Retinal pigment epithelial cell (primary cell): ENCODE measurements at regions not wholly inside any gene's neighbourhood (a gene's known extent, or its start where the extent isn't known, plus 50 kb on each side); places are given as distances from the start of the nearest gene placed in this dataset.

Experiments
- DNase-seq: peaks from one replicate; pipeline ENCODE4 v3.0.0-alpha.2; 2010; ENCODE audit warnings: low read depth
- H3K4me3 ChIP-seq: 2 replicates; pipeline ENCODE4 v1.5.1; 2011; ENCODE audit warnings: mild to moderate bottlenecking, low read length, control low read depth, moderate library complexity
- TF ChIP-seq, protein P1 (sequence below): conservative IDR thresholded peaks from 2 replicates; pipeline ENCODE4 v1.5.1; 2011; ENCODE audit warnings: low read depth, low read length, control low read depth, inconsistent platforms

DNA sequence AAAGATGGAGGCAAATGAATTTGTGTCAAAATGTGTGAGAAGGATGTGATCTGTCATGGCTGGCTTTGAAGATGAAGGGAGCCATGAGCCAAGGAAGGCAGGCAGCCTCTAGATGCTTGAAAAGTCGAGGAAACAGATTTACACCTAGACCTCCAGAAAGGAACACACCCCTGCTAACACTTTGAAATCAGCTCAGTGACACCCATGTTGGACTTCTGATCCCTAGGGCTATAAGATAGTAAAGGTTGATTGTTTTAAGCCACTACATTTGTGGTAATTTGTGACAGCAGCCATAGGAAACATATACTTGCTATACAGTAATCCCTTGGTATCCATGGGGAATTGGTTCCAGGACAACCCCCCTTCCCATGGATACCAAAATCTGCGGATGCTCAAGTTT is 80.5 kb upstream of the DYRK2 start:
- no peak overlapping the region for H3K4me3 ChIP-seq
- TF ChIP-seq, protein P1, sequence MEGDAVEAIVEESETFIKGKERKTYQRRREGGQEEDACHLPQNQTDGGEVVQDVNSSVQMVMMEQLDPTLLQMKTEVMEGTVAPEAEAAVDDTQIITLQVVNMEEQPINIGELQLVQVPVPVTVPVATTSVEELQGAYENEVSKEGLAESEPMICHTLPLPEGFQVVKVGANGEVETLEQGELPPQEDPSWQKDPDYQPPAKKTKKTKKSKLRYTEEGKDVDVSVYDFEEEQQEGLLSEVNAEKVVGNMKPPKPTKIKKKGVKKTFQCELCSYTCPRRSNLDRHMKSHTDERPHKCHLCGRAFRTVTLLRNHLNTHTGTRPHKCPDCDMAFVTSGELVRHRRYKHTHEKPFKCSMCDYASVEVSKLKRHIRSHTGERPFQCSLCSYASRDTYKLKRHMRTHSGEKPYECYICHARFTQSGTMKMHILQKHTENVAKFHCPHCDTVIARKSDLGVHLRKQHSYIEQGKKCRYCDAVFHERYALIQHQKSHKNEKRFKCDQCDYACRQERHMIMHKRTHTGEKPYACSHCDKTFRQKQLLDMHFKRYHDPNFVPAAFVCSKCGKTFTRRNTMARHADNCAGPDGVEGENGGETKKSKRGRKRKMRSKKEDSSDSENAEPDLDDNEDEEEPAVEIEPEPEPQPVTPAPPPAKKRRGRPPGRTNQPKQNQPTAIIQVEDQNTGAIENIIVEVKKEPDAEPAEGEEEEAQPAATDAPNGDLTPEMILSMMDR = no peak
- DNase-seq = no peak

- H3K4me3 ChIP-seq = no peak overlapping the region
- DNase-seq = no peak
- TF ChIP-seq, protein P1 = no peak
Observed at GRCh38 chr12:67572492-67572891, 76.1 kb upstream of the DYRK2 start.

GRCh38 chr12:67573566-67573965 is 75.0 kb upstream of the DYRK2 start:
- no peak overlapping the region for H3K4me3 ChIP-seq
- TF ChIP-seq, protein P1 = no peak
- no peak for DNase-seq

- H3K4me3 ChIP-seq = no peak overlapping the region
- DNase-seq = peak; percentile 7
- TF ChIP-seq, protein P1 = no peak
Observed at GRCh38 chr12:67578976-67579661, 69.4 kb upstream of the DYRK2 start.

DNA sequence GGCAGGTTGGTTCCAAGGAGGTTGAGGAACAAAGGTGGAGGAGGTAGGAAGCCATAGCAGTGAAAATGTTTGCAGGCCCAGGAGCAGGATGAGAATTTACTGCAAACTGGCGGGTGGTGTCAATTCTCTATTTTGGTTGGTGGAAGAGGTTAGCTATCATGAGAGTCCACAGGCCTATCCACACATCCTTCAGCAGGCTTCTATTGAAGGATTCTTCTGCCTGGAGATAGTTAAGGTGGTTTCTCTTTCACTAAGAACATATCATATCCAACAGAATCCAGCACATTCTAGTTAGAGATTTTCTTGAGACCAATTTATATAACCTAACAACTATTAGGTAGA is 68.9 kb upstream of the DYRK2 start:
- H3K4me3 ChIP-seq = no peak overlapping the region
- no peak for DNase-seq
- TF ChIP-seq, protein P1 = no peak

DNA sequence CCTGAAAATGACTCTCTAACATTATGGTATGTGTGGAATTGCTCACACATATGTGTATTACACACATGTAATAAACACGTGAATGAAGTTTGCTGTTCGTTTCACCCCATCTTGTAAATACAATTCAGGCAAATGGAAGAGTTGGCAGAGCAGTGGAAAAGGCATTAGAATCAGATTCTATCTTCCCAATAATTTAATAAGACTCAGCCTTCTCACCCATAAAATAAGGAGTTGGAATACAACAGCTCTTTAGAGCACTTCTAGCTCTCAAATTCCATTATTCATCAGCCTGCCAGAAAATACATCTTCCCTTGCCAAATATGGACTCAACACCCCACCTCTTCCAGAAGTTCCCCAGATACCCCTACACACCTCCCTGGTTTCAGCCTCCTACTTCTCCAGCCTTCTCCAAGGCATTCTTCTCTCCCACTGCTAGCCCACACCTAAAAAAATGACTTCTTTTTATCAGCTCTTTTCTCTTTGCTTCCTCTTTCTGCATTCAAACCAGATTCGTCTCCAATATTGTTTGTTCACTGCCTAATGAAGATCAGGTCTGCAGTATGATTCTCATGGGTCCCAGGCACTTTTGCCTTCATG is 66.2 kb upstream of the DYRK2 start:
- H3K4me3 ChIP-seq = no peak overlapping the region
- no peak for DNase-seq
- TF ChIP-seq, protein P1 = no peak

DNA sequence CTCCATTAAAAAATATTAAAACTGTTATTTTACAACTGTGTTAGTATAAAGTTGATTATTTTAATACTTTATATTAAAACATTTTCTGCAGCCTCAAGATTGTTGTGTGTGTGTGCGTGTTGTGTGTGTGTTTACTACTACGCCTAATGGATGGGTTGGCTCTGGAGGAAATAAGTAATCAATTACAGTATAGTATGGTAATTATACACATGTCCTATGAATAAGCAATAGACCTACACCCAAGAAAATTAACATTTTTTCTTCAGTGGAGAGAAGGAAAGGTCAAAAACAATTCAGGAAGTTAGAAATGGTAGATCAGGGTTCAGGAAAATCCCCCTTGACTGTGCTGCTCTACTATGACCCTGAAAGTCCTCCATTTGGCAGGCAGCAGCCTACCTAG is 65.7 kb upstream of the DYRK2 start:
- TF ChIP-seq, protein P1 = no peak
- H3K4me3 ChIP-seq = no peak overlapping the region
- no peak for DNase-seq
